DMS53 treated with DMSO at 0.1 percent for 48 hours (cell line): ENCODE measurements at regions not wholly inside any gene's neighbourhood (a gene's known extent, or its start where the extent isn't known, plus 50 kb on each side); places are given as distances from the start of the nearest gene placed in this dataset.

Experiments used
- DNase-seq: peaks from one replicate; lab custom pipeline; 2025; ENCODE audit not compliant: unreplicated experiment; lab: John Stamatoyannopoulos, UW

GRCh38 chr4:52269761-52270160 lies 218.7 kb downstream of the SPATA18 start:
- DNase-seq: no peak

GRCh38 chr4:52273885-52274284 lies 222.8 kb downstream of the SPATA18 start:
- no peak for DNase-seq

GRCh38 chr4:52288212-52288855 lies 237.2 kb downstream of the SPATA18 start:
- DNase-seq: no peak

GRCh38 chr4:52290466-52290865 lies 239.4 kb downstream of the SPATA18 start:
- no peak for DNase-seq

- no peak for DNase-seq
These were observed 241.1 kb downstream of the SPATA18 start for GRCh38 chr4:52292245-52292644.

- no peak for DNase-seq
These were observed 245.2 kb downstream of the SPATA18 start for GRCh38 chr4:52296341-52296740.

GRCh38 chr4:52298444-52298843 lies 247.3 kb downstream of the SPATA18 start:
- no peak for DNase-seq

- no peak for DNase-seq
These were observed 248.0 kb downstream of the SPATA18 start for GRCh38 chr4:52299120-52299519.

- DNase-seq: no peak
These were observed 260.5 kb downstream of the SPATA18 start for GRCh38 chr4:52311464-52312125.

- no peak for DNase-seq
These were observed 261.6 kb downstream of the SPATA18 start for GRCh38 chr4:52312722-52313121.

- no peak for DNase-seq
These were observed 266.3 kb downstream of the SPATA18 start for GRCh38 chr4:52317361-52317879.

- no peak for DNase-seq
These were observed 266.9 kb downstream of the SPATA18 start for GRCh38 chr4:52317981-52318380.

GRCh38 chr4:52329894-52330293 lies 278.8 kb downstream of the SPATA18 start:
- no peak for DNase-seq

GRCh38 chr4:52343595-52343994 lies 292.5 kb downstream of the SPATA18 start:
- no peak for DNase-seq

- no peak for DNase-seq
These were observed 299.8 kb downstream of the SPATA18 start for GRCh38 chr4:52350926-52351325.

GRCh38 chr4:52358366-52358765 lies 300.7 kb downstream of the USP46 start:
- DNase-seq: no peak

- DNase-seq: no peak
These were observed 300.2 kb downstream of the USP46 start for GRCh38 chr4:52358883-52359321.

- no peak for DNase-seq
These were observed 292.9 kb downstream of the USP46 start for GRCh38 chr4:52366191-52366590.

GRCh38 chr4:52366621-52367020 lies 292.5 kb downstream of the USP46 start:
- DNase-seq: no peak

GRCh38 chr4:52367282-52367830 lies 291.7 kb downstream of the USP46 start:
- no peak for DNase-seq

GRCh38 chr4:52368895-52369294 lies 290.2 kb downstream of the USP46 start:
- DNase-seq: peak; percentile 43

GRCh38 chr4:52369649-52370048 lies 289.5 kb downstream of the USP46 start:
- DNase-seq: no peak
